ENCODE measurements at regions not wholly inside any gene's neighbourhood (a gene's known extent, or its start where the extent isn't known, plus 50 kb on each side); places are given as distances from the start of the nearest gene placed in this dataset.

DNA sequence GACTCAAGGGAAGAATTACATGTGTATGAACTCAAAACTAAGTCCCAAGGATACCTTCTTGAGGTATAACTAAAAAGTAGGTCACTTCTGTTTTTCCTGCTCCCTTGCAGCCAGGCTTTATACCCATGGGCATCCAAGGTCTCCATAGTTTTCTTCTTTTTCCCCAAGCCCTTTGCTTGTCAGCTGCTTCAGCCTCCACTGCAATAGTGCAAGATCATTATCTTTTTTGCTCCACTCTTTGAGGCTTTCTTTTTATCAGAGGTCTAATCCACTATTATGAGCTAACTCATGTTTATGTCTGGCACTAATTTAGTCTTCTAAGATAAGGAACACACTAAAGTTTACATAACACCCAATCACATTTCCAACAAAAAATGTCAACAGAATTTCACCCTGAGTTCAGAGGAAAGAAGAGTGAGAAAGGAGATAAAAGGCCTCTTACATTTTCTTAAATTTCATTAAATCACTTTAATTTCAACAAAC lies 121.2 kb upstream of the LSAMP start:
- TF ChIP-seq, protein P1, sequence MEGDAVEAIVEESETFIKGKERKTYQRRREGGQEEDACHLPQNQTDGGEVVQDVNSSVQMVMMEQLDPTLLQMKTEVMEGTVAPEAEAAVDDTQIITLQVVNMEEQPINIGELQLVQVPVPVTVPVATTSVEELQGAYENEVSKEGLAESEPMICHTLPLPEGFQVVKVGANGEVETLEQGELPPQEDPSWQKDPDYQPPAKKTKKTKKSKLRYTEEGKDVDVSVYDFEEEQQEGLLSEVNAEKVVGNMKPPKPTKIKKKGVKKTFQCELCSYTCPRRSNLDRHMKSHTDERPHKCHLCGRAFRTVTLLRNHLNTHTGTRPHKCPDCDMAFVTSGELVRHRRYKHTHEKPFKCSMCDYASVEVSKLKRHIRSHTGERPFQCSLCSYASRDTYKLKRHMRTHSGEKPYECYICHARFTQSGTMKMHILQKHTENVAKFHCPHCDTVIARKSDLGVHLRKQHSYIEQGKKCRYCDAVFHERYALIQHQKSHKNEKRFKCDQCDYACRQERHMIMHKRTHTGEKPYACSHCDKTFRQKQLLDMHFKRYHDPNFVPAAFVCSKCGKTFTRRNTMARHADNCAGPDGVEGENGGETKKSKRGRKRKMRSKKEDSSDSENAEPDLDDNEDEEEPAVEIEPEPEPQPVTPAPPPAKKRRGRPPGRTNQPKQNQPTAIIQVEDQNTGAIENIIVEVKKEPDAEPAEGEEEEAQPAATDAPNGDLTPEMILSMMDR (IDR thresholded peaks at IDR 0.05) = no peak
- TF ChIP-seq POLR2A (IDR thresholded peaks at IDR 0.05) = no peak
